Erythroblast (primary cell): ENCODE measurements at regions not wholly inside any gene's neighbourhood (a gene's known extent, or its start where the extent isn't known, plus 50 kb on each side); places are given as distances from the start of the nearest gene placed in this dataset.

Source experiments
- GATA1 ChIP-seq: IDR thresholded peaks from 2 replicates; pipeline ENCODE4 v1.6.1; 2011; ENCODE audit warnings: low read depth, mild to moderate bottlenecking, control low read depth, low read length, moderate library complexity
- POLR2A ChIP-seq: IDR thresholded peaks from 2 replicates; pipeline ENCODE4 v1.6.1; 2011; ENCODE audit warnings: mild to moderate bottlenecking, low read length

DNA sequence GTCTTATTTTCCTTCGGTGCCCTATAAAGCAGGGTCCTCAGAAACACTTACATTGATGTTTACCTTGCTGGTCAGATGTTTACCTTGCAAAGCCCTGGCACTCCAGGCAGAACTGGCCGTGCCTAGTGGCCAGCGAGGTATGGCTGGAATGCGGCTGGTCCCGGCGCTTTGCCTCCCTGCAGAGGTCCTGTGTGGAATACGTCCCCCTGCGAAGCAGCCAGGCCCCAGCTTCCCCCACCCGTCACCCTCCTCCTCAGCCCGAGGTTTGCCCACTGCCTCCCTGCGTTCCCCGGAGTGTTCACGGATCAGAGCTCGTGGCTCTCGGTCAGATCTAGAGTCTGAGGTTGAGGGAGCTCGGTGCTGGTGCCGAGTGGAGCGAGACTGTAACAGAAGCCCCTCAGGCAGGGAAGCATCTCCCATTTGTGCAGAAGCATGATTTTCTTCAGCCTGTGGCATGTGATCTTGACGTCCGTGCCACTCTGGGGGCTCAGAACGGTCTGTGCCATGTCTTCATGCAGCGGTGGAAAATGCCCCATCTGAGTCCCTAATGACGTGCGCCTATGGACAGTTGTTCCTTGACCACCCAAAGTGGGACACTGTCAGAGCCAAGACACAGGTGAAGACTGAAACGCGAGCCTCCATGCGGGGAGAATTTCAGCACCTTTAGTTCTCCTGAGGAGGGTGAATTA lies 54.8 kb upstream of the SOX1 start:
- TF ChIP-seq POLR2A (no peak), GATA1 (no peak)
